WTC11 (cell line): ENCODE measurements at regions not wholly inside any gene's neighbourhood (a gene's known extent, or its start where the extent isn't known, plus 50 kb on each side); places are given as distances from the start of the nearest gene placed in this dataset.
A peak's percentile ranks its signal among the peaks of the same experiment; 100 is the strongest.

Experiments
- ATAC-seq: fragments of 200-7000 bp; cut with Tn5 transposase; 2 replicates; pipeline ENCODE4 v1.10.0; 2021; ENCODE audit warnings: mild to moderate bottlenecking, moderate library complexity
- CTCF ChIA-PET: fragments of 300-600 bp; sonication (Branson Sonifier 250); formaldehyde crosslinking; loops from one replicate; lab custom pipeline; 2021; ENCODE audit warnings: antibody characterized with exemption; lab: Charles Lee
- POLR2A ChIA-PET: fragments of 350-600 bp; sonication (Branson Sonifier 250); formaldehyde crosslinking; loops from one replicate; lab custom pipeline; 2021; ENCODE audit warnings: antibody characterized with exemption; lab: Charles Lee
- DNase-seq: peaks from one replicate; pipeline ENCODE4 v3.0.0; 2021; ENCODE audit warnings: low spot score
- H3K27ac Mint-ChIP-seq: 2 replicates; pipeline ENCODE4 v1.8.0; 2021; ENCODE audit warnings: mixed read lengths
- H3K27me3 Mint-ChIP-seq: 2 replicates; pipeline ENCODE4 v1.8.0; 2021; ENCODE audit warnings: low read depth, mild to moderate bottlenecking, moderate library complexity, mixed read lengths
- H3K36me3 Mint-ChIP-seq: 2 replicates; pipeline ENCODE4 v1.8.0; 2021; ENCODE audit warnings: mixed read lengths
- H3K4me1 Mint-ChIP-seq: 2 replicates; pipeline ENCODE4 v1.8.0; 2022; ENCODE audit warnings: mixed read lengths
- H3K4me3 Mint-ChIP-seq: 2 replicates; pipeline ENCODE4 v1.8.0; 2021; ENCODE audit warnings: mild to moderate bottlenecking, moderate library complexity, mixed read lengths
- H3K9me3 Mint-ChIP-seq: 2 replicates; pipeline ENCODE4 v1.8.0; 2021; ENCODE audit warnings: mixed read lengths
- FOXP1 ChIP-seq: sonication (generic); formaldehyde crosslinking; IDR thresholded peaks from 2 replicates; pipeline ENCODE4 v1.8.0; 2022; ENCODE audit warnings: missing genetic modification reagents, mild to moderate bottlenecking, moderate library complexity, borderline replicate concordance
- IRF2 ChIP-seq: sonication (generic); formaldehyde crosslinking; IDR thresholded peaks from 2 replicates; pipeline ENCODE4 v1.8.0; 2022; ENCODE audit warnings: low read depth, missing genetic modification reagents, borderline replicate concordance
- SMAD3 ChIP-seq: sonication (generic); formaldehyde crosslinking; IDR thresholded peaks from 2 replicates; pipeline ENCODE4 v1.8.0; 2022; ENCODE audit warnings: missing genetic modification reagents, mild to moderate bottlenecking, borderline replicate concordance
- SOX15 ChIP-seq: fragments of 250-450 bp; sonication (Bioruptor Pico); IDR thresholded peaks from 2 replicates; pipeline ENCODE4 v1.9.0; 2021; ENCODE audit warnings: mild to moderate bottlenecking
- TCF7 ChIP-seq: sonication (generic); formaldehyde crosslinking; IDR thresholded peaks from 2 replicates; pipeline ENCODE4 v1.8.0; 2022; ENCODE audit warnings: mild to moderate bottlenecking, low read depth, missing genetic modification reagents, moderate library complexity
- TEAD4 ChIP-seq: sonication (generic); formaldehyde crosslinking; IDR thresholded peaks from 2 replicates; pipeline ENCODE4 v1.8.0; 2022; ENCODE audit warnings: mild to moderate bottlenecking, missing genetic modification reagents
- ZNF138 ChIP-seq: sonication (generic); formaldehyde crosslinking; conservative IDR thresholded peaks from 2 replicates; pipeline ENCODE4 v1.8.1; 2022; ENCODE audit warnings: mild to moderate bottlenecking, moderate library complexity, missing genetic modification reagents
- ZNF219 ChIP-seq: sonication (generic); formaldehyde crosslinking; IDR thresholded peaks from 2 replicates; pipeline ENCODE4 v1.8.0; 2023; ENCODE audit warnings: missing genetic modification reagents, mild to moderate bottlenecking, borderline replicate concordance
- ZNF263 ChIP-seq: sonication (generic); formaldehyde crosslinking; IDR thresholded peaks from 2 replicates; pipeline ENCODE4 v1.8.1; 2022; ENCODE audit warnings: low read depth, mild to moderate bottlenecking, moderate library complexity, missing genetic modification reagents
- ZNF317 ChIP-seq: sonication (generic); formaldehyde crosslinking; IDR thresholded peaks from 2 replicates; pipeline ENCODE4 v1.8.1; 2023; ENCODE audit warnings: low read depth, mild to moderate bottlenecking, moderate library complexity, missing genetic modification reagents, borderline replicate concordance
- ZNF416 ChIP-seq: fragments of 250-450 bp; sonication (Bioruptor Pico); IDR thresholded peaks from 2 replicates; pipeline ENCODE4 v1.9.0; 2021; ENCODE audit warnings: mild to moderate bottlenecking, inconsistent platforms
- TF ChIP-seq, protein P1 (sequence below): sonication (generic); formaldehyde crosslinking; IDR thresholded peaks from 2 replicates; pipeline ENCODE4 v1.8.0; 2022; ENCODE audit warnings: mild to moderate bottlenecking, missing genetic modification reagents
- TF ChIP-seq, protein P2 (sequence below): sonication (generic); formaldehyde crosslinking; IDR thresholded peaks from 2 replicates; pipeline ENCODE4 v1.8.0; 2023; ENCODE audit warnings: missing genetic modification reagents, mild to moderate bottlenecking, borderline replicate concordance
- TF ChIP-seq, protein P3 (sequence below): sonication (generic); formaldehyde crosslinking; IDR thresholded peaks from 2 replicates; pipeline ENCODE4 v1.8.1; 2022; ENCODE audit warnings: mild to moderate bottlenecking, moderate library complexity, missing genetic modification reagents
- TF ChIP-seq, protein P4 (sequence below): fragments of 200-600 bp; IDR thresholded peaks from 2 replicates; pipeline ENCODE4 v1.8.0; 2022; ENCODE audit warnings: antibody characterized with exemption
- TF ChIP-seq, protein P5 (sequence below): sonication (generic); formaldehyde crosslinking; IDR thresholded peaks from 2 replicates; pipeline ENCODE4 v1.8.0; 2022; ENCODE audit warnings: mild to moderate bottlenecking, missing genetic modification reagents
- TF ChIP-seq, protein P6 (sequence below): sonication (generic); formaldehyde crosslinking; IDR thresholded peaks from 2 replicates; pipeline ENCODE4 v1.8.0; 2023; ENCODE audit warnings: mild to moderate bottlenecking, missing genetic modification reagents
- TF ChIP-seq, protein P7 (sequence below): sonication (generic); formaldehyde crosslinking; IDR thresholded peaks from 2 replicates; pipeline ENCODE4 v1.8.1; 2022; ENCODE audit warnings: missing genetic modification reagents, borderline replicate concordance

DNA sequence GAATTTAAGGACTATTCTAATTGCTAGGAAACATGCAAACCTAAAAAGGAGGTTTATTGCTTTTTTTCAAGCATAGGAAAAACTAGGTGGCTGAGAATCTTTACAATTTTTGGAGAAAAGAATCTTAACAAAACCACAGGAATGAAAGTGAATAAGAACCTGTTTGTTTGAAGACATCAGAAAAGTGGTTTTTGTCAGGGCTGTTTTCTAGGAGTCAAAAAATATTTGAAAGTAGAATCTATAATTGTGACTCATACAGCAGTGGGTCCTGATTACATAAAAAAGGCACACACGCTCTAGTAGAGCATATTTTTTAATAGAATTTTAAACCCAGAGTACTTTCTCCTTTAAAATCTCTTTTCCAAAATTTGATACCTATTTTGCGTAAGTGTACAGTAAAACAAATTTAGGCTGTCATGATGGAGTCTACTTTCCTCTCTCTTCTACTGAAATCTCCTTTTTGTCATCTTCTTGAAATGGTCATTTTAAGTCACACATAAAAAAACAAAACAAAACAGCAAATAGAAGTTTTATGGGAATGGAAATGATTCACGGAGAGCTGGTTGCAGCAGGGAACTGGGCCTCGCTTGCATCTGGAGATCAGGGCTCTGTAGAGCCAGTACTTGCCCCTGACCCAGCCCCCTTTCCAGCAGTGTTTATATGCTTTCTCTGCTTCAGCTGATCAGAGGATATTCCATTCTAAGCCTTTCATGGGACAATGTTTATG, 59.1 kb upstream of the PELI1 start (continued):
- TF ChIP-seq ZNF138 (CRISPR knock-in tag), result no peak
- TF ChIP-seq ZNF416, result no peak
- TF ChIP-seq, protein P1, sequence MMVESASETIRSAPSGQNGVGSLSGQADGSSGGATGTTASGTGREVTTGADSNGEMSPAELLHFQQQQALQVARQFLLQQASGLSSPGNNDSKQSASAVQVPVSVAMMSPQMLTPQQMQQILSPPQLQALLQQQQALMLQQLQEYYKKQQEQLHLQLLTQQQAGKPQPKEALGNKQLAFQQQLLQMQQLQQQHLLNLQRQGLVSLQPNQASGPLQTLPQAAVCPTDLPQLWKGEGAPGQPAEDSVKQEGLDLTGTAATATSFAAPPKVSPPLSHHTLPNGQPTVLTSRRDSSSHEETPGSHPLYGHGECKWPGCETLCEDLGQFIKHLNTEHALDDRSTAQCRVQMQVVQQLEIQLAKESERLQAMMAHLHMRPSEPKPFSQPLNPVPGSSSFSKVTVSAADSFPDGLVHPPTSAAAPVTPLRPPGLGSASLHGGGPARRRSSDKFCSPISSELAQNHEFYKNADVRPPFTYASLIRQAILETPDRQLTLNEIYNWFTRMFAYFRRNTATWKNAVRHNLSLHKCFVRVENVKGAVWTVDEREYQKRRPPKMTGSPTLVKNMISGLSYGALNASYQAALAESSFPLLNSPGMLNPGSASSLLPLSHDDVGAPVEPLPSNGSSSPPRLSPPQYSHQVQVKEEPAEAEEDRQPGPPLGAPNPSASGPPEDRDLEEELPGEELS (CRISPR knock-in tag), result no peak
- TF ChIP-seq TEAD4 (CRISPR knock-in tag), result no peak
- TF ChIP-seq, protein P2, sequence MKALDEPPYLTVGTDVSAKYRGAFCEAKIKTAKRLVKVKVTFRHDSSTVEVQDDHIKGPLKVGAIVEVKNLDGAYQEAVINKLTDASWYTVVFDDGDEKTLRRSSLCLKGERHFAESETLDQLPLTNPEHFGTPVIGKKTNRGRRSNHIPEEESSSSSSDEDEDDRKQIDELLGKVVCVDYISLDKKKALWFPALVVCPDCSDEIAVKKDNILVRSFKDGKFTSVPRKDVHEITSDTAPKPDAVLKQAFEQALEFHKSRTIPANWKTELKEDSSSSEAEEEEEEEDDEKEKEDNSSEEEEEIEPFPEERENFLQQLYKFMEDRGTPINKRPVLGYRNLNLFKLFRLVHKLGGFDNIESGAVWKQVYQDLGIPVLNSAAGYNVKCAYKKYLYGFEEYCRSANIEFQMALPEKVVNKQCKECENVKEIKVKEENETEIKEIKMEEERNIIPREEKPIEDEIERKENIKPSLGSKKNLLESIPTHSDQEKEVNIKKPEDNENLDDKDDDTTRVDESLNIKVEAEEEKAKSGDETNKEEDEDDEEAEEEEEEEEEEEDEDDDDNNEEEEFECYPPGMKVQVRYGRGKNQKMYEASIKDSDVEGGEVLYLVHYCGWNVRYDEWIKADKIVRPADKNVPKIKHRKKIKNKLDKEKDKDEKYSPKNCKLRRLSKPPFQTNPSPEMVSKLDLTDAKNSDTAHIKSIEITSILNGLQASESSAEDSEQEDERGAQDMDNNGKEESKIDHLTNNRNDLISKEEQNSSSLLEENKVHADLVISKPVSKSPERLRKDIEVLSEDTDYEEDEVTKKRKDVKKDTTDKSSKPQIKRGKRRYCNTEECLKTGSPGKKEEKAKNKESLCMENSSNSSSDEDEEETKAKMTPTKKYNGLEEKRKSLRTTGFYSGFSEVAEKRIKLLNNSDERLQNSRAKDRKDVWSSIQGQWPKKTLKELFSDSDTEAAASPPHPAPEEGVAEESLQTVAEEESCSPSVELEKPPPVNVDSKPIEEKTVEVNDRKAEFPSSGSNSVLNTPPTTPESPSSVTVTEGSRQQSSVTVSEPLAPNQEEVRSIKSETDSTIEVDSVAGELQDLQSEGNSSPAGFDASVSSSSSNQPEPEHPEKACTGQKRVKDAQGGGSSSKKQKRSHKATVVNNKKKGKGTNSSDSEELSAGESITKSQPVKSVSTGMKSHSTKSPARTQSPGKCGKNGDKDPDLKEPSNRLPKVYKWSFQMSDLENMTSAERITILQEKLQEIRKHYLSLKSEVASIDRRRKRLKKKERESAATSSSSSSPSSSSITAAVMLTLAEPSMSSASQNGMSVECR (CRISPR knock-in tag), result no peak
- TF ChIP-seq, protein P3, sequence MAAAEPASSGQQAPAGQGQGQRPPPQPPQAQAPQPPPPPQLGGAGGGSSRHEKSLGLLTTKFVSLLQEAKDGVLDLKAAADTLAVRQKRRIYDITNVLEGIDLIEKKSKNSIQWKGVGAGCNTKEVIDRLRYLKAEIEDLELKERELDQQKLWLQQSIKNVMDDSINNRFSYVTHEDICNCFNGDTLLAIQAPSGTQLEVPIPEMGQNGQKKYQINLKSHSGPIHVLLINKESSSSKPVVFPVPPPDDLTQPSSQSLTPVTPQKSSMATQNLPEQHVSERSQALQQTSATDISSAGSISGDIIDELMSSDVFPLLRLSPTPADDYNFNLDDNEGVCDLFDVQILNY (CRISPR knock-in tag), result no peak
- no peak for TF ChIP-seq SMAD3
- TF ChIP-seq, protein P4, sequence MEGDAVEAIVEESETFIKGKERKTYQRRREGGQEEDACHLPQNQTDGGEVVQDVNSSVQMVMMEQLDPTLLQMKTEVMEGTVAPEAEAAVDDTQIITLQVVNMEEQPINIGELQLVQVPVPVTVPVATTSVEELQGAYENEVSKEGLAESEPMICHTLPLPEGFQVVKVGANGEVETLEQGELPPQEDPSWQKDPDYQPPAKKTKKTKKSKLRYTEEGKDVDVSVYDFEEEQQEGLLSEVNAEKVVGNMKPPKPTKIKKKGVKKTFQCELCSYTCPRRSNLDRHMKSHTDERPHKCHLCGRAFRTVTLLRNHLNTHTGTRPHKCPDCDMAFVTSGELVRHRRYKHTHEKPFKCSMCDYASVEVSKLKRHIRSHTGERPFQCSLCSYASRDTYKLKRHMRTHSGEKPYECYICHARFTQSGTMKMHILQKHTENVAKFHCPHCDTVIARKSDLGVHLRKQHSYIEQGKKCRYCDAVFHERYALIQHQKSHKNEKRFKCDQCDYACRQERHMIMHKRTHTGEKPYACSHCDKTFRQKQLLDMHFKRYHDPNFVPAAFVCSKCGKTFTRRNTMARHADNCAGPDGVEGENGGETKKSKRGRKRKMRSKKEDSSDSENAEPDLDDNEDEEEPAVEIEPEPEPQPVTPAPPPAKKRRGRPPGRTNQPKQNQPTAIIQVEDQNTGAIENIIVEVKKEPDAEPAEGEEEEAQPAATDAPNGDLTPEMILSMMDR, result no peak
- no peak for TF ChIP-seq SOX15

DNA sequence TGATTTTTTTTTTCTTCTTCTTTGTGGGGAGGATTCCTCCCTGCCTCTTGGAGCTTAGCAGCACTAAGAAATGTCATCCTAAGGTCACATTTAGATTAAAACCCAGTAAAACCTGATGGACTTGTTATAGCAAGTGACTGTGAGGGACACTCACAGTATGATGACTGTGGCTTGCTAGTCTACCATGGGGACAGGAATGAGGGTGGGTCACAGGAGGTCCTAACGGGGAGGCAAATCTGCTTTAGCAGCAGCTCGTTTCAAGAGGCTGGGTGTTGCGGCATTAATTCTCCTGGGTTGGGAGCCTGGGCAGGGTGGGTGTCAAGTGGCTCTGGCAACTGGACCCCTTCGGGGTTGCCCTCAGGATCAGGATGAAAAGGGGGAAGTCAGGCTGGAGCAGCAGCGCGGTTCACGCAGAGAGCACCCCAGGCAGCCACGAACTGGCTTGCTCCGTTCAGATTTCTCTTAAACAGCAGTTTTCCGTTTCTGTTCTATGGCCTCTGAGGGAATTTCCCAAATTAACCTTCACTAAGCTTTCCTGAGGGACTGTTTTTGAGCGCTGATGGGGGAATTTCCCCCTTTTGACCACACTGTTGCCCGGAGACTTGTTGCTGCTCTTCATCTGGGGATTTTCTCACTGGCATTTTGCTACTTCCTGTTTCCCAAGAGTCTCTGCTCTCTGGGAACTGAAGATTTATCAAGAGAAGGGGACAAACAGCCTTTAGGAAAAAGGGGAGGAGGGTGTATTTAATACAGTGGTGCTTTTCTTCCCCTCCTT, 59.8 kb upstream of the PELI1 start:
- Mint-ChIP-seq H3K27me3 (no peaks in the 10 kb centered on the region), H3K27ac (peak overlapping the region; percentile 39), H3K4me3 (no peak overlapping the region), H3K4me1 (peaks cover 27% of the 10 kb centered on the region), H3K9me3 (0 out of 2 replicates have a peak, but pooled peaks cover 4% of the 10 kb centered on the region), H3K36me3 (no peaks in the 10 kb centered on the region)
- POLR2A ChIA-PET, result interaction anchor here (0.6 kb wide), 1 partner anchor 661 kb away, joined by 3 read pairs; no protein-coding TSS in a partner anchor
- CTCF ChIA-PET, result interaction anchor here (1.3 to 1.5 kb wide), 2 partner anchors 15 to 284 kb away, joined by 3 to 4 read pairs; no protein-coding TSS in a partner anchor
- DNase-seq, result no peak
- ATAC-seq, result peak; percentile 64
- TF ChIP-seq FOXP1 (CRISPR knock-in tag) (no peak), TCF7 (CRISPR knock-in tag) (no peak), ZNF416 (no peak), ZNF317 (CRISPR knock-in tag) (no peak), ZNF263 (no peak), IRF2 (no peak), ZNF219 (CRISPR knock-in tag) (no peak)
- TF ChIP-seq, protein P5, sequence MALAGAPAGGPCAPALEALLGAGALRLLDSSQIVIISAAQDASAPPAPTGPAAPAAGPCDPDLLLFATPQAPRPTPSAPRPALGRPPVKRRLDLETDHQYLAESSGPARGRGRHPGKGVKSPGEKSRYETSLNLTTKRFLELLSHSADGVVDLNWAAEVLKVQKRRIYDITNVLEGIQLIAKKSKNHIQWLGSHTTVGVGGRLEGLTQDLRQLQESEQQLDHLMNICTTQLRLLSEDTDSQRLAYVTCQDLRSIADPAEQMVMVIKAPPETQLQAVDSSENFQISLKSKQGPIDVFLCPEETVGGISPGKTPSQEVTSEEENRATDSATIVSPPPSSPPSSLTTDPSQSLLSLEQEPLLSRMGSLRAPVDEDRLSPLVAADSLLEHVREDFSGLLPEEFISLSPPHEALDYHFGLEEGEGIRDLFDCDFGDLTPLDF (CRISPR knock-in tag), result no peak
- TF ChIP-seq, protein P6, sequence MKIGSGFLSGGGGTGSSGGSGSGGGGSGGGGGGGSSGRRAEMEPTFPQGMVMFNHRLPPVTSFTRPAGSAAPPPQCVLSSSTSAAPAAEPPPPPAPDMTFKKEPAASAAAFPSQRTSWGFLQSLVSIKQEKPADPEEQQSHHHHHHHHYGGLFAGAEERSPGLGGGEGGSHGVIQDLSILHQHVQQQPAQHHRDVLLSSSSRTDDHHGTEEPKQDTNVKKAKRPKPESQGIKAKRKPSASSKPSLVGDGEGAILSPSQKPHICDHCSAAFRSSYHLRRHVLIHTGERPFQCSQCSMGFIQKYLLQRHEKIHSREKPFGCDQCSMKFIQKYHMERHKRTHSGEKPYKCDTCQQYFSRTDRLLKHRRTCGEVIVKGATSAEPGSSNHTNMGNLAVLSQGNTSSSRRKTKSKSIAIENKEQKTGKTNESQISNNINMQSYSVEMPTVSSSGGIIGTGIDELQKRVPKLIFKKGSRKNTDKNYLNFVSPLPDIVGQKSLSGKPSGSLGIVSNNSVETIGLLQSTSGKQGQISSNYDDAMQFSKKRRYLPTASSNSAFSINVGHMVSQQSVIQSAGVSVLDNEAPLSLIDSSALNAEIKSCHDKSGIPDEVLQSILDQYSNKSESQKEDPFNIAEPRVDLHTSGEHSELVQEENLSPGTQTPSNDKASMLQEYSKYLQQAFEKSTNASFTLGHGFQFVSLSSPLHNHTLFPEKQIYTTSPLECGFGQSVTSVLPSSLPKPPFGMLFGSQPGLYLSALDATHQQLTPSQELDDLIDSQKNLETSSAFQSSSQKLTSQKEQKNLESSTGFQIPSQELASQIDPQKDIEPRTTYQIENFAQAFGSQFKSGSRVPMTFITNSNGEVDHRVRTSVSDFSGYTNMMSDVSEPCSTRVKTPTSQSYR (CRISPR knock-in tag), result no peak
- TF ChIP-seq, protein P7, sequence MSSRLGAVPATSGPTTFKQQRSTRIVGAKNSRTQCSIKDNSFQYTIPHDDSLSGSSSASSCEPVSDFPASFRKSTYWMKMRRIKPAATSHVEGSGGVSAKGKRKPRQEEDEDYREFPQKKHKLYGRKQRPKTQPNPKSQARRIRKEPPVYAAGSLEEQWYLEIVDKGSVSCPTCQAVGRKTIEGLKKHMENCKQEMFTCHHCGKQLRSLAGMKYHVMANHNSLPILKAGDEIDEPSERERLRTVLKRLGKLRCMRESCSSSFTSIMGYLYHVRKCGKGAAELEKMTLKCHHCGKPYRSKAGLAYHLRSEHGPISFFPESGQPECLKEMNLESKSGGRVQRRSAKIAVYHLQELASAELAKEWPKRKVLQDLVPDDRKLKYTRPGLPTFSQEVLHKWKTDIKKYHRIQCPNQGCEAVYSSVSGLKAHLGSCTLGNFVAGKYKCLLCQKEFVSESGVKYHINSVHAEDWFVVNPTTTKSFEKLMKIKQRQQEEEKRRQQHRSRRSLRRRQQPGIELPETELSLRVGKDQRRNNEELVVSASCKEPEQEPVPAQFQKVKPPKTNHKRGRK (CRISPR knock-in tag), result no peak
